ENCODE measurements at regions not wholly inside any gene's neighbourhood (a gene's known extent, or its start where the extent isn't known, plus 50 kb on each side); places are given as distances from the start of the nearest gene placed in this dataset.
A peak's percentile ranks its signal among the peaks of the same experiment; 100 is the strongest.
"Not testable (repeated sequence)": the region's sequence is repeated elsewhere in the genome, so short reads cannot be mapped to it uniquely, and the experiment has no call there.

DNA sequence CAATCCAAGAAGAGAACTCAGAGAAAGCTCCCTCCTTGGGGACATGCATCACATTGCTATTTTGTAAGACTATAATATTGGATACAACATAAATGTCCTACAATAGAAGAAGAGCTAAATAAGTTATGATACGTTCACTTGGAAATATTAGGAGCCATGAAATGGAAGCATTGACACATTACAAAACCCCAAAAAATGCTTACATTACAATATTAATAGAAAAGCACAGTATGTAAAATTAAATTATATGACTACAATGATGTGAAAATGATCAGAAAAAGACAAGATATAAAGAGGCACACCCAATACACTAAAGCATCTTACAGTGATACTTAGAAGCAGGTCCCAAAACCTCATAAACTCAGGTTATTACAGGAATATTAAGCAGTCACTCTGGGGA lies 694.1 kb downstream of the TOX3 start:
- ATAC-seq (no peak), DNase-seq (ENCODE audit: missing footprints) (no peak)
- intact Hi-C loops (cut with DNase I): no loop called here

DNA sequence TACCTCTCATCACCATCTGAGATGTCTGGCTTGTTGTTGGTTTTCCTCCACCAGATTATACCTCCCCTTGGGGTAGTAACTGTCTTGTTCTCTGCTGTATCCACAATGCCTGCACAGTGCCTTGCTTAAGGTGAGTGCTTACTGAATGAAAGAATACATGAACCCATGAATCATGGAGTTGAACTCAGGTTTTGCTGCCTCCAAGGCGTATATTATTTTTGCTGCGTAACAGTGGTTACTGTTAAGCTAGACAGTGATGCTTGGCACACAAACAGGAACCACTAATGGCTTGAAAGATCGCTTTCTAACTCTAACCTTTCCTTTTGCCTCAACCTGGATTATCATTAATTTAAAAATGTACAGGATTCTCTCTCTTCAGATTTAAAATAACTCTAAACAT lies 695.8 kb downstream of the TOX3 start:
- ATAC-seq (no peak), DNase-seq (ENCODE audit: missing footprints) (no peak)
- intact Hi-C loops (cut with DNase I): no loop called here

DNA sequence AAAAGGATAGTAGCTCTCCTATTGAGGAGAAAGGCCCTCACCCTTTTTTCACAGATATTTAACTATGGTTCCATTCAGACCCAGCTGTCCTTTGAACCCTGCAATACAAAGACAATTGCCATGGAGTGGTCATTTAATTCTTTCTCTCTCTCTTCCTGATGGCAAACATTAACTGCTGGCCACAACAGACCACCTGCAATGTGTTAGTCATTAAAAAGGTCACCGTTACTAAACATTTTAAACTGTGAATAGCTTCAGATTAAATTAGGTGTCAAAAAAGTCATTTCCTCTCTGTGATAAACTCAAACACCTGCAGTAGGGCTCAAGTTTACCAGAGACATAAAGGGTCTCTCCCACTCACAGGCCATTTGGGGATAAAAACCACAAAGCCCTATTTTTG lies 697.2 kb downstream of the TOX3 start:
- DNase-seq (ENCODE audit: missing footprints) (no peak), ATAC-seq (no peak)
- intact Hi-C loops (cut with DNase I): no loop called here

DNA sequence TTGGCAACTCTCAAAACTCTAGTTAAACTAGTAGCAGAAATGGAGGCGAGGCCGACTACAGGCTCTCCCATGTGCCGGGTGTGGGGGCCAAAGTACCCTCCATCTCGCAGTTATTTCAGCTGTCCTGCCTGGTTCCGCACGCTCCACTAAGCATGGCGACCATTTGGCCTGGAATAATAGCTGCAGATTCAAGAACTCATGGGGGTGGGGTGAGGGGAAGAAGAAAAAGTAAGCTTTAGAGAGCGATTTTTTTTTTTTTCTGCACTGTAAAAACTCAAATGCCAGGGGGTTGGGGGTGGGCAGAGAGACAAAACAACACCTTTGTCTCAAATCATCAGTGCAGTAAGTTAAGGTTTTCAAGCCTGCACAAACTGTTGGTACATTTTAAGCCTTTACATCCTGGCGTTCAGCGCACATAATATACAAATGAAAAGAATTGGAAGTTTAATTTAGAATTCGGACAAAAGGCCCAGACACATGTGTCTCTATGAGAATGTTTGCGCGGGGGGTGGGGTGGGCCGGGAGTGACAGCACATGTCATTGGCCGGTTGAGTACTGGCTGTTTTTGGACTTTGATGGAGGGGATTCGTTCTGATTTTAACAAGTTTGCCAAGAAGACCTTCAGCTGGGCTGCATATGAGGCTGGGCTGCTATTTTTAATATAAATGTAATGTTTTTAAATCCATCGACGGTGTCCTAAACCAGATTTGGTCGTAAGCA lies 694.7 kb upstream of the SALL1 start:
- intact Hi-C loops (cut with DNase I): no loop called here
- DNase-seq (ENCODE audit: missing footprints) (no peak), ATAC-seq (no peak)

DNA sequence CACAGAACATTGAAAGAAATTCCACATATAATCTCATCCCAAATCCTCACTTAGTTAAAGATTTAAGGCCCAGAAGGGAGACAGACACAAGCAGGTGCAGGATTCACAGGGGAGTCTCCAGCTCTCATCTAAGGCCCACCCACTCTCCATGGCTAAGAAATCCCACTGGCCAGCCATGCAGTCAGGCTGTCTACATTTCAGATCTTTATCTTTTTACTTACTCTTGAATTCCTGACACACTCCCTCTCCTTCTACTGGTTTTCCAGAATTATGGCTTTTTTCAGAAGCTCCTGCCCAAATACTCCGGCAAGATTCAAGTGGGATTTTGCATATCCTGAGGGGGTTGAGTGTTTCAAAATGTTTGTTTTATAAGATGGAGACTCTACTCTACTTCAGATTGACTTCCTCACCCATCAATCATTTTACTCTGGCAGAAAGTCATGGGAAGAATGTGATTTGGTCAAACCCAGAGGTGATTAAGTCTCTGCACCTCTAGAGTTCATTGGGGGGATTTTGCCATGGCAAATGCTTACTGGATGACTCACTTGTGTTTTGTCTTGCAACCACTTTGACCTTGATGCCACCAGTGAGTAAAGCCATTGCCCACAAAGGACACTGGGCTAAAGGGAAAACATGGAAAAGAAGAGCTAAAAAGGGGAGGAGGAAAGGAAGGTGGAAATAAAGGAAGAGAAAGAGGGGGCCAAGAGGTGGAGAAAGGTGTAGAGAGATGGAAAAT lies 688.8 kb upstream of the SALL1 start:
- DNase-seq (ENCODE audit: missing footprints) (no peak), ATAC-seq (no peak)
- intact Hi-C loops (cut with DNase I): no loop called here

DNA sequence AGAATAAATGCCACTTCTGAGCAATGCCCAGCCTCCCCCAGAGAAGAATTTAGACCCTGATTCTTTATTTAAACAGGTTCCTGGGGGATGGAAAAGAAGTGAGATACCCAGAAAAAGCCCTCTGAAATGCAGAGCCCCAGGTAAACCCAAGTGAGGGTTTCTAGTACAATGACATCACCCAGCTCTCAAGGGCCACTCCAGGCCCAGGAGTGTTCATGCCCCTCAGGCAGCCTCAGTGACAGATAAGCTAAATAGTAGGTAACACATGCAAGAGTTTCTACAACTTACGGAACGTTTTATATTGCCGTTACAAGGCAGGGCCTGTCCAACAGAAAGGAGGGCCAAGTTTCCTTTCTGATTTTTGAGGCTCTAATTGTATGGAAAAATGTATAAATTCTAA lies 683.7 kb upstream of the SALL1 start:
- intact Hi-C loops (cut with DNase I): no loop called here
- ATAC-seq: no peak
- no peak for DNase-seq (ENCODE audit: missing footprints)

DNA sequence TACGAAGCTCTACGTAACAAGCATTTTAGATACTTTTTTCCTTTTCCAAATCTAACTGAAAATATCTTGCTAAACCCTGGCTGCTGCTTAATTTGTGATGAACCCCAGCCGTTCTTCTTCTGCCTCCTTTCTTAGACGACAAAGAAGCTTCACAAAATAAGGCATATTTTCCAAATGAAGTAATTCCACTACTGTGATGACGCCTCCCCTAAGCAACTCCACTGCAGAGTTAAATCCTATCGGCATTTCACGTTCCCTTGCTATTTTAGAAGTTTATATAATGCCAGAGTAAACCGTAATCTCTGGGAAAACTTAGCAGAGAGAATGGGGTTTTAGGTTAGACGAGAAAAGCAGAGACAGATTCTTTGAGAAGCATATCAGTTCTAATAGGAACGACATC lies 683.1 kb upstream of the SALL1 start:
- intact Hi-C loops (cut with DNase I): no loop called here
- ATAC-seq: peak; percentile 70
- DNase-seq (ENCODE audit: missing footprints): no peak

DNA sequence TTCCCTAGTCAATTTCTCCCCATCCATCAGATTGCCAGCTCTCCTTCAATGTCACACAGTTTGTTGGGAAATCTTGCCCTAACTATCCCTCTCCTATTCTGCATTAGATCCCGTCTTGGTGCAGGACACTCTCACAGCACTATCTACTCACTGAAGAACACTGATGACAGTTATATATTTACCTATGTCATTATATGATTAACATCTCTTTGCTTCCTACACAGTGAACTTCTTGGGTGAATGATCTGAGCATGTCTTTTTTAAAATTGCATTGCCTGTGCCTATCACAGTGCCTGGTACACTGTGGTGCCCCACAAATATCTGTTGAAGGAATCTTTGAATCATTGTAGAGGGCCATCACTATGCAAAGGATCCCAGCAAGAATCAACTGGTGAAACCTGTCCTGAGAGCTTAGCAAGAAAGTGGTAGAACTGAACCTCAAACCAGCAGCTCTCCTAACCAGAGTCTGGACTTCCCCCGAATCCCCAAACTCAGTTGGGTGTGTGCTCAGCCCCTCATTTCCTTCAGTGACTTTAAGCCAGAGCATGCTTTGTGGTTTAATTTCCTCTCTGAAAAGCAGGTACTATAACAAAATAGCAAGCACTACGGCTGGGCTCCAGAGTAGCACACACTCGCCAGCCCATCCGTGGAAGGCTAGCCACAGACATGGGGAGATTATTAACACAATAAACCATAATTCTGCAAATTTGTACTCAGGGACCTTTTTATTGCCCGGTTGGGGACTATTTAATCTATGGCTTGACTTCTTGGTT lies 680.7 kb upstream of the SALL1 start:
- DNase-seq (ENCODE audit: missing footprints) (no peak), ATAC-seq (no peak)
- intact Hi-C loops (cut with DNase I): no loop called here

DNA sequence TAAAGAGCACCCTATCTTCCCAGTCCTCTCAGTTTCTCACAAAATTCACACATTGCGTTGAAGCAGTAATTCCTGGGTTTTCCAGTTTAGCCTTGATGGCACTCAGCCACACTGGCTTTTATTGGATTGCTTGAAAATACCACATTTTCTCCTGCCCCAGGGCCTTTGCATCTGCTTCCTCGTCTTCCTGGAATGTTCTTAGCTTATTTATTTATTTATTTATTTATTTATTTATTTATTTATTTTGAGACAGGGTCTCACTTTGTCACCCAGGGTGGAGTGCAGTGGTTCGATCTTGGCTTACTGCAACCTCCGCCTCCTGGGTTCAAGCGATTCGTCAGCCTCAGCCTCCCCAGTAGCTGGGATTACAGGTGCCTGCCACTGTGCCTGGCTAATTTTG lies 680.0 kb upstream of the SALL1 start:
- ATAC-seq; intact Hi-C loops (cut with DNase I); DNase-seq (ENCODE audit: missing footprints): not testable (repeated sequence)

GRCh38 chr16:51825779-51826178 lies 674.7 kb upstream of the SALL1 start:
- intact Hi-C loops (cut with DNase I): no loop called here
- DNase-seq (ENCODE audit: missing footprints): no peak
- no peak for ATAC-seq

GRCh38 chr16:51822471-51822870 lies 671.4 kb upstream of the SALL1 start:
- intact Hi-C loops (cut with DNase I): no loop called here
- DNase-seq (ENCODE audit: missing footprints) (no peak), ATAC-seq (no peak)

- intact Hi-C loops (cut with DNase I): no loop called here
- no peak for DNase-seq (ENCODE audit: missing footprints)
- ATAC-seq: no peak
These were observed 670.5 kb upstream of the SALL1 start for GRCh38 chr16:51821527-51821926.

DNA sequence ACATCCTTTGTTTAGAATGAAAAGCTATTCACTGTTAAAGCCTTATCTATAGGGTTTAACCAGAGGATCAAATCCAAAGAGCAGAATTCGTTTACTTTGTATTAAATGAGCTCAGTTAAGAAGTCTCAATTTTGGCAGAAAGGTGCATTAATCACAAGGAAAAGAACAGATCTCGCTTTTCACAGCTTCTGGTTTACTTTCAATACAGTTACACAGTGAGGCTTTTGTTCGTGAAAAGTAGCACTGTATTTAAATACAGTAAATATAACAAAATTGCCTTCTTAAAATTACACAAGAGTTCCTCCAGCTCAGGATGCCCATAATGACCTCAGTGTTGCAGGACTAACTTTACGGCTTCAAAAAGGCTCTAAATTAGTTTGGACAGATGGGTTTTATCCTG lies 669.1 kb upstream of the SALL1 start:
- no peak for DNase-seq (ENCODE audit: missing footprints)
- ATAC-seq: no peak
- intact Hi-C loops (cut with DNase I): no loop called here

DNA sequence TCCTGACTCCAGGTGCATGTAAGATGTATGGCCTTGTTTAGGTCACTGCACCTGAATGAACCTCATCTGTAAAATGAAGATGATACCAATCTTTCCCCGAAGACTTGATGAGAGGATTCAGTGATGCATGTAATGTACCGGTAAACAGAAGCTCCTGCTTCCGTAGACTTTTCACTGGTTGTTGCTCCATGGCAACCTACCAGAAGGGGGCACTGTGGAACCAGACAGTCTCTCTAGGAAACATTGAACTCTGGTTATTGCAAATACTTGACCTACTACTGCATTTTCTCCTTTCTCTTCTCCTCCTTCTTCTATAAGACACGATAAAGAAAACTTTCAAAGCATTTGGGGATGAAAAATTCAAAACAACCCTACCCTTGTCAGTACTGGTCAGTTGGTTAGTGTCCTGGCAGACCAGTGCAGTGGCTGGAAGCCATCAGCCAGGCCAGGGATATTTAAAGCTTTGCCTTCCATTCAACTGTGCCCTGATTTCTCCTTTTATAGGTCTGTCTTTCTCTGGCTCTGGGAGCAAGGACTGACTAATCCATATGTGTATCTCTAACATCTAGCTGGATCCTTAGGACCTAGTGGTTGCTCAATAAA lies 667.4 kb upstream of the SALL1 start:
- ATAC-seq (no peak), DNase-seq (ENCODE audit: missing footprints) (no peak)
- intact Hi-C loops (cut with DNase I): no loop called here

DNA sequence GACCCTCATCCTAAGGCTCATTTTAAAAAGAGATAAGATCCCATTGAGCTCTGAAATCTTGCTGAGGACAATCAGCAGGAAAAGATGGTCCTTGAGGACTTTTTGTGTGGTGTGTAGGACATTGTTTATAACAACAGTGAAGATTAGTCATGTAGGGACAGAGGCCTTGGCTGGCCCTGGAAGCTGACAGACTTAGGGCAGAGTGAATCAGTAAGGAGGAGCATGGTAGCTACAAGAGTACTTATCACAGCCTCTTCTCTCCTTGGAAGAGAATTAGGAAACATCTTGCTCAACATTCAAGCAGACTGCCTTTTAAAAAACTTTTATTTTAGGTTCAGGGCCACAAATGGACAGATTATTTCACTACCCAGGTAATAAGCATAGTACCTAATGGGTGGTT lies 665.9 kb upstream of the SALL1 start:
- intact Hi-C loops (cut with DNase I): no loop called here

DNA sequence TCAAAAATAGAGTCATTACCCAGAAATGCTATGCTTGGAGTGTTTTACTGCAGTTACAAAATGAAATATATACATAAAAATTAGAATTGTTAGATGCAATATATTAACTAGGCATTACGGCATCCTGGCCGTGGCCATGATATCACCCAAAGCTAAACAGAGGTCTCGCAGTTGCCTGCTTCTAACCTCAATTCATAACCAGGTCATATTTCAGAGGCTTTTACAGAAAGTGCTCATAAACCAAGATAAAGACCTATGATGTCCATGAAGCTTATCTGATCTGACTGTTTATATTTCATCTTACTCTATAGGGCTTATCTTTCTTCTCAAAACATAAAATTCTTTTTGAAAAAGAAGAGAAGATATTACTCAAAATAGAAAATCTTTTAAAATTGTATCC lies 664.5 kb upstream of the SALL1 start:
- DNase-seq (ENCODE audit: missing footprints): no peak
- intact Hi-C loops (cut with DNase I): no loop called here

More for the DNA sequence above, 665.9 kb upstream of the SALL1 start:
- DNase-seq (ENCODE audit: missing footprints): no peak
- no peak for ATAC-seq

GRCh38 chr16:51814617-51815016 lies 663.5 kb upstream of the SALL1 start:
- ATAC-seq (no peak), DNase-seq (ENCODE audit: missing footprints) (no peak)
- intact Hi-C loops (cut with DNase I): no loop called here

More for the DNA sequence above, 664.5 kb upstream of the SALL1 start:
- ATAC-seq: no peak

DNA sequence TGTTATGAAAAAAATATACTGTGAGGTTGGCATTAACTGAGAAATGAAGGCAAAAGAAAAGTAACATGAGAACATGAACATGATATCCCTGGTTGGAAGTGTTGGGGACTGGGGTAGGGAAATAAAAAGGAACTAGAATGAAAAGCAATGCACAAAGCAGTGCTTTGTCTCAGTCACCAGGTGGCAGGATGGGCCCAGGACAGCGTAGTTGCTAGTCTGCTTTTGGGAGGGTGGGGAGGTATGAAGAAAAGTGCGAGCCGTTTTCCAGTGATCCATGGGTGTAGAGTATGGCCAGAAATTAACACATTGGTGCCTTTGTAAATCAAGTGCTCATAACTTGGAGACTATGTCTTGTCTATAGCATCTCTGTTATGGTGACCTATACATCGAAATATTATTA lies 662.5 kb upstream of the SALL1 start:
- DNase-seq (ENCODE audit: missing footprints): no peak
- intact Hi-C loops (cut with DNase I): no loop called here
- no peak for ATAC-seq

- ATAC-seq: no peak
- intact Hi-C loops (cut with DNase I): no loop called here
- no peak for DNase-seq (ENCODE audit: missing footprints)
These were observed 661.9 kb upstream of the SALL1 start for GRCh38 chr16:51812945-51813344.

- no peak for ATAC-seq
- no peak for DNase-seq (ENCODE audit: missing footprints)
- intact Hi-C loops (cut with DNase I): no loop called here
These were observed 656.5 kb upstream of the SALL1 start for GRCh38 chr16:51807551-51807950.
